NCI-H2227 (cell line): ENCODE measurements at regions not wholly inside any gene's neighbourhood (a gene's known extent, or its start where the extent isn't known, plus 50 kb on each side); places are given as distances from the start of the nearest gene placed in this dataset.

Source experiments
- DNase-seq: peaks from one replicate; lab custom pipeline; 2025; ENCODE audit not compliant: unreplicated experiment; lab: John Stamatoyannopoulos, UW

DNA sequence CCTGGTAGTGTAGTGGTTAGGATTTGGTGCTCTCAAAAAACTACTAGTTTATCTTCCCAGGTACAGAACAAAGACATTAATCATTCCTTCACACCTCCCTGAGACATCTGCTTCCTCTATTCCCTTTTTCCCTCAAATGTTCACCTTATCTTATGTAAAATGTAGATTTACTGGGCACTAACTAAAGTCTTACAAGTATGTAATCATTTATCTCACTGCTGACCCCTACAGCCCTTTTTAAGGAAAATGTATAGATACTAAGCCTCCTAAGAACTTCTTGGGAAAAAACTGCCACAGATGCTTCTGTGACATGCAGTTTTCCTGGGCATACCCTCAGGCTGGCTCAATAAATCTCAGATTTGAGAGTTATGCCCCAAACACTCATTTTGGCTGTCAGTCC, 50.8 kb upstream of the NEK7 start:
- DNase-seq, result no peak
